IMR-90 (cell line): ENCODE measurements at regions not wholly inside any gene's neighbourhood (a gene's known extent, or its start where the extent isn't known, plus 50 kb on each side); places are given as distances from the start of the nearest gene placed in this dataset.

Source experiments
- ATAC-seq: fragments of 200-7000 bp; cut with Tn5 transposase; 2 replicates; pipeline ENCODE4 v1.9.1; 2020; ENCODE audit warnings: low read depth, mild to moderate bottlenecking, moderate library complexity
- BruUV-seq: library from RNA; stranded (reverse); fragments of 400-500 nt; replicated peaks from 2 replicates; lab custom pipeline; 2021; lab: Mats Ljungman, UMichigan
- CTCF ChIA-PET: fragments of 300-600 bp; formaldehyde crosslinking; extraction: SDS; loops from one replicate; lab custom pipeline; 2021; ENCODE audit warnings: antibody characterized with exemption; lab: Yijun Ruan, JAX
- POLR2A ChIA-PET: fragments of 300-600 bp; sonication (Branson Sonifier 250); formaldehyde crosslinking; loops from one replicate; lab custom pipeline; 2022; ENCODE audit warnings: antibody characterized with exemption; ENCODE audit not compliant: unreplicated experiment; lab: Charles Lee
- DNase-seq: peaks from one replicate; pipeline ENCODE4 v3.0.0; 2013
- H2AFZ ChIP-seq: replicated peaks from 2 replicates; pipeline ENCODE3; 2013; ENCODE audit warnings: low read length, mild to moderate bottlenecking; ENCODE audit not compliant: poor library complexity
- H2AK5ac ChIP-seq: 2 replicates; pipeline ENCODE4 v1.6.1; 2013; ENCODE audit warnings: low read depth, low read length, inconsistent platforms
- H2AK9ac ChIP-seq: replicated peaks from 2 replicates; pipeline ENCODE3; 2013; ENCODE audit warnings: mild to moderate bottlenecking, low read depth, low read length, moderate library complexity; ENCODE audit not compliant: poor library complexity
- H2BK120ac ChIP-seq: 2 replicates; pipeline ENCODE4 v1.6.1; 2013; ENCODE audit warnings: low read depth, low read length, inconsistent platforms
- H2BK15ac ChIP-seq: 3 replicates; pipeline ENCODE4 v1.6.1; 2013; ENCODE audit warnings: low read depth, low read length, inconsistent platforms
- H2BK20ac ChIP-seq: 2 replicates; pipeline ENCODE4 v1.6.1; 2013; ENCODE audit warnings: low read depth, mild to moderate bottlenecking, inconsistent platforms, low read length, moderate library complexity
- H2BK5ac ChIP-seq: 2 replicates; pipeline ENCODE4 v1.6.1; 2013; ENCODE audit warnings: mild to moderate bottlenecking, low read depth, low read length, inconsistent platforms; ENCODE audit not compliant: poor library complexity, severe bottlenecking
- H3K14ac ChIP-seq: replicated peaks from 2 replicates; pipeline ENCODE4 v1.6.1; 2013; ENCODE audit warnings: low read depth, low read length, inconsistent platforms
- H3K18ac ChIP-seq: 2 replicates; pipeline ENCODE4 v1.6.1; 2013; ENCODE audit warnings: low read depth, low read length, control low read depth
- H3K23ac ChIP-seq: 2 replicates; pipeline ENCODE4 v1.6.1; 2013; ENCODE audit warnings: low read depth, low read length, inconsistent platforms
- H3K27ac ChIP-seq: 2 replicates; pipeline ENCODE4 v1.5.1; 2013; ENCODE audit warnings: mild to moderate bottlenecking, control low read depth, low read length; ENCODE audit not compliant: insufficient read depth
- H3K27me3 ChIP-seq: 2 replicates; pipeline ENCODE4 v1.6.1; 2013; ENCODE audit warnings: low read length; ENCODE audit not compliant: control insufficient read depth, insufficient read depth
- H3K36me3 ChIP-seq: 2 replicates; pipeline ENCODE4 v1.6.1; 2013; ENCODE audit warnings: low read length, mixed read lengths; ENCODE audit not compliant: control insufficient read depth, insufficient read depth
- H3K4ac ChIP-seq: 2 replicates; pipeline ENCODE4 v1.6.1; 2013; ENCODE audit warnings: low read depth, low read length, inconsistent platforms
- H3K4me1 ChIP-seq: 2 replicates; pipeline ENCODE4 v1.6.1; 2013; ENCODE audit warnings: low read length, mixed read lengths; ENCODE audit not compliant: control insufficient read depth, insufficient read depth
- H3K4me2 ChIP-seq: 2 replicates; pipeline ENCODE4 v1.6.1; 2013; ENCODE audit warnings: low read depth, mild to moderate bottlenecking, control low read depth, low read length, moderate library complexity
- H3K4me3 ChIP-seq: 2 replicates; pipeline ENCODE4 v1.5.1; 2013; ENCODE audit warnings: low read depth, mild to moderate bottlenecking, control low read depth, low read length, moderate library complexity; ENCODE audit not compliant: insufficient read depth
- H3K56ac ChIP-seq: 2 replicates; pipeline ENCODE4 v1.6.1; 2013; ENCODE audit warnings: low read length, inconsistent platforms; ENCODE audit not compliant: insufficient read depth; ENCODE audit errors: extremely low read depth
- H3K79me1 ChIP-seq, 2 experiments: 2 replicates each; pipeline ENCODE4 v1.6.1; 2013; ENCODE audit warnings: low read length in 2 of 2, inconsistent platforms in 1 of 2, low read depth in 1 of 2
- H3K9ac ChIP-seq: 2 replicates; pipeline ENCODE4 v1.6.1; 2013; ENCODE audit warnings: low read depth, low read length, control low read depth
- H3K9me1 ChIP-seq: 2 replicates; pipeline ENCODE4 v1.6.1; 2013; ENCODE audit warnings: low read length, inconsistent platforms; ENCODE audit not compliant: insufficient read depth
- H3K9me3 ChIP-seq: 2 replicates; pipeline ENCODE4 v1.6.1; 2013; ENCODE audit warnings: low read length; ENCODE audit not compliant: control insufficient read depth, insufficient read depth
- H4K20me1 ChIP-seq: 2 replicates; pipeline ENCODE4 v1.6.1; 2013; ENCODE audit warnings: low read length, inconsistent platforms; ENCODE audit not compliant: insufficient read depth
- H4K5ac ChIP-seq: 2 replicates; pipeline ENCODE4 v1.6.1; 2013; ENCODE audit warnings: mild to moderate bottlenecking, low read depth, low read length, control low read depth
- H4K8ac ChIP-seq, 2 experiments: 2 replicates each; pipeline ENCODE4 v1.6.1; 2013; ENCODE audit warnings: low read depth in 2 of 2, low read length in 2 of 2, control low read depth in 1 of 2, inconsistent platforms in 1 of 2
- H4K91ac ChIP-seq: 2 replicates; pipeline ENCODE4 v1.6.1; 2013; ENCODE audit warnings: low read depth, low read length, inconsistent platforms; ENCODE audit not compliant: insufficient read depth
- CEBPB ChIP-seq: IDR thresholded peaks from 2 replicates; pipeline ENCODE4 v1.6.1; 2012; ENCODE audit warnings: low read depth, low read length, improper control_type of control experiment
- FOS ChIP-seq: fragments of 150-350 bp; IDR thresholded peaks from 2 replicates; pipeline ENCODE4 v1.6.1; 2016; ENCODE audit warnings: low read depth, low read length
- MXI1 ChIP-seq: IDR thresholded peaks from 2 replicates; pipeline ENCODE4 v1.6.1; 2012; ENCODE audit warnings: low read depth, mild to moderate bottlenecking, low read length, moderate library complexity, borderline replicate concordance
- NFE2L2 ChIP-seq: fragments of 150-350 bp; IDR thresholded peaks from 2 replicates; pipeline ENCODE4 v1.6.1; 2016; ENCODE audit warnings: low read depth, mild to moderate bottlenecking, low read length
- RAD21 ChIP-seq: IDR thresholded peaks from 2 replicates; pipeline ENCODE4 v1.6.1; 2012; ENCODE audit warnings: low read length, improper control_type of control experiment
- RCOR1 ChIP-seq: IDR thresholded peaks from 2 replicates; pipeline ENCODE4 v1.6.1; 2012; ENCODE audit warnings: mild to moderate bottlenecking, low read length, improper control_type of control experiment; ENCODE audit not compliant: insufficient replicate concordance
- WGBS, 2 experiments: methylation state at CpG; one replicate each; pipeline versions ENCODE4 v1.1.5 to v1.1.7; 2013; ENCODE audit warnings: missing lambda C conversion rate in 2 of 2; ENCODE audit not compliant: insufficient read length in 1 of 2; ENCODE audit errors: extremely low coverage in 2 of 2; 5-methylcytosine and 5-hydroxymethylcytosine counted together
- dilution Hi-C: fragments of 300-500 bp; cut with HindIII; formaldehyde crosslinking; loops from one replicate; pipeline ENCODE4 v1.14.3; 2018; ENCODE audit warnings: low sequenced_read_pairs; ENCODE audit not compliant: unreplicated experiment
- in situ Hi-C: fragments of 300-500 bp; cut with MboI; formaldehyde crosslinking; loops from 3 replicates; pipeline ENCODE4 v1.14.3; 2019; ENCODE audit warnings: low sequenced_read_pairs, inconsistent platforms, mixed read lengths
- intact Hi-C: fragments of 100-400 bp; cut with micrococcal nuclease; formaldehyde crosslinking; loops from 2 replicates; pipeline ENCODE4 v1.10.0; 2022

DNA sequence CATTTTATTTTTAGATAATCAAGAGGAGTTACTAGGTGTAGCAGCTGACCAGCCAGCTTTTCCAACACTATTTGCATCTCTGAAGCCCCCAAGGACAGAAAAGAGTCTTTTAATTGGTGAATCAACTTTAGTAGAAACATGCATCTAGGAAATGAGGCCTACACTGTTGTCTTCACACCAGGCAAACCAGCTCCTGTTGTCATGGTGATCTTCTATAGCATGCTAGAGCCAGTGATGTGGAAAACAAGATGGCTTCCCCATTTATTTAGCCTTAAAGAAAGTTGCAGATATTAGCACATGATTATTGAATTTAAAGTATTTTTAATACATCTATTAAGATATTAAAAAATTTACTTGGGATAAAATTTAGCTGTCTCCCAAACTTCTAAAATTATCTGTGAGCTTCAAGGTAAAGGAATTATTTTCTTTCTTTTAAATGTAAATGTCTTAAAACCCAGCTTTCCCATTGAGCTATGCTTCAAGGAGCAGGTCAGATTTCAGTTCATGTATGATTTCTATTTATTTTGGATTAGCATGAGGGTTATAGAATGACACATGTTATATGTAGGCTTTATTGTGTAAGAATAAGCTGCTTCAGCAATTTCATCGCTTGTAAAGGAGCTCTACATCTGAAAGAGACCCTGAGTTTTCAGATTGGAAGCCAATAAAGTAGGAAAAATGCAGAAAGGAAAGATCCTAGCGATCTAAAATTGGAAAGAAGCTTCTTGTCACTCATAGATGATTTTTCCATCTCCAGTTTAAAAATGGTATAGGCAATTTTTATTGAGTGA, 564.9 kb upstream of the CITED2 start:
- H2BK20ac ChIP-seq = peak overlapping the region; percentile 25; the same call in 1 of the 2 replicates
- H4K5ac ChIP-seq = no peak overlapping the region
- H2BK15ac ChIP-seq = peak overlapping the region; percentile 65; the same call in 1 of the 3 replicates
- H3K14ac ChIP-seq = no peak overlapping the region
- peaks cover 8% of the 10 kb centered on the region for H3K4me1 ChIP-seq
- H2AK5ac ChIP-seq = no peak overlapping the region
- H3K56ac ChIP-seq = no peak overlapping the region
- no peak overlapping the region for H3K4me3 ChIP-seq
- H4K91ac ChIP-seq = no peak overlapping the region
- no peak overlapping the region for H2AK9ac ChIP-seq
- no peak overlapping the region for H4K8ac ChIP-seq
- no TSS peak for BruUV-seq
- H4K20me1 ChIP-seq = no peaks in the 10 kb centered on the region
- H3K18ac ChIP-seq = no peak overlapping the region
- H3K36me3 ChIP-seq = no peaks in the 10 kb centered on the region
- ChIA-PET CTCF (interaction anchor here (0.5 kb wide), 1 partner anchor 1347 kb away, joined by 3 read pairs; no protein-coding TSS in a partner anchor), POLR2A (no interaction called here)
- no peak overlapping the region for H3K4ac ChIP-seq
- H2AFZ ChIP-seq = no peak overlapping the region
- 0 out of 2 replicates have a peak overlapping the region, but pooled peaks have one; percentile 40 for H2BK120ac ChIP-seq
- H3K27ac ChIP-seq = no peak overlapping the region
- intact Hi-C loops (no loop called here), dilution Hi-C loops (no loop called here), in situ Hi-C loops (no loop called here)
- H3K79me1 ChIP-seq = no peaks in the 10 kb centered on the region
- DNase-seq (no peak), ATAC-seq (no peak)
- H3K9ac ChIP-seq = no peak overlapping the region
- 100% methylated on average over 1 of the region's 2 CpGs; no CpG with 5 or more reads in 1 of the 2 experiments for WGBS, 2 experiments
- no peak overlapping the region for H3K23ac ChIP-seq
- H2BK5ac ChIP-seq = no peak overlapping the region
- no peaks in the 10 kb centered on the region for H3K27me3 ChIP-seq
- no peaks in the 10 kb centered on the region for H3K9me3 ChIP-seq
- H3K9me1 ChIP-seq = peaks cover 3% of the 10 kb centered on the region
- no peak overlapping the region for H3K4me2 ChIP-seq
- TF ChIP-seq CEBPB (no peak), NFE2L2 (no peak), RCOR1 (no peak), RAD21 (no peak), MXI1 (no peak), FOS (no peak)
